ENCODE measurements at regions not wholly inside any gene's neighbourhood (a gene's known extent, or its start where the extent isn't known, plus 50 kb on each side); places are given as distances from the start of the nearest gene placed in this dataset.

DNA sequence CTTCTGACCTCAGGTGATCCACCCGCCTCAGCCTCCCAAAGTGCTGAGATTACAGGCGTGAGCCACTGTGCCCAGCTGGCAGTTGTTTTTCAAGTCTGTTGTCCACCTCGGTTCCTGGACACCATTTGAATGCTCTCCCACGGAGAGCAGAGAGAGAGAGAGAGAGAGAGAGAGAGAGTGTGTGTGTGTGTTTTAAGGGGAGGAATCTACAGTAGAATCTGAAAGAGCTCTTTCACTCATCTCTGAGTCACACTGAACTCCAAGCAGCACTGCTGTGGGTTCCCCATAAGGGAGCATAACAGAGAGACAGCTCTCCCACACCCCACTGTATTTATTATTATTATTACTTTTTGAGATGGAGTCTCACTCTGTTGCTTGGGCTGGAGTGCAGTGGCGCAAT is 156.6 kb downstream of the RPLP1 start:
- TF ChIP-seq CTCF (IDR thresholded peaks at IDR 0.05) (no peak), POLR2A (IDR thresholded peaks at IDR 0.05) (no peak), POLR2AphosphoS5 (IDR thresholded peaks at IDR 0.05) (no peak)
